Neural cell (in vitro differentiated cells): ENCODE measurements at regions not wholly inside any gene's neighbourhood (a gene's known extent, or its start where the extent isn't known, plus 50 kb on each side); places are given as distances from the start of the nearest gene placed in this dataset.

Source experiments
- CTCF ChIP-seq: fragments of 450-650 bp; IDR thresholded peaks from 2 replicates; pipeline ENCODE4 v1.5.1; 2014; ENCODE audit warnings: antibody characterized with exemption, mild to moderate bottlenecking, moderate library complexity; ENCODE audit not compliant: poor library complexity, severe bottlenecking
- EP300 ChIP-seq: fragments of 450-650 bp; conservative IDR thresholded peaks from 2 replicates; pipeline ENCODE4 v1.6.1; 2014; ENCODE audit warnings: antibody characterized with exemption, mild to moderate bottlenecking, moderate library complexity; ENCODE audit not compliant: poor library complexity, severe bottlenecking
- EZH2 ChIP-seq: fragments of 200-600, 300-800 bp; shearing (Covaris generic), sonication (generic); IDR thresholded peaks from 2 replicates; pipeline ENCODE4 v1.6.1; 2014; ENCODE audit warnings: antibody characterized with exemption, low read length, borderline replicate concordance, mild to moderate bottlenecking; ENCODE audit not compliant: insufficient read depth, poor library complexity, severe bottlenecking
- POLR2AphosphoS5 ChIP-seq: IDR thresholded peaks from 2 replicates; pipeline ENCODE4 v1.6.1; 2012
- TAF1 ChIP-seq: IDR thresholded peaks from 2 replicates; pipeline ENCODE4 v1.6.1; 2012; ENCODE audit warnings: low read depth

- no peak for TF ChIP-seq CTCF
- no peak for TF ChIP-seq EZH2
- TF ChIP-seq TAF1: no peak
- no peak for TF ChIP-seq POLR2AphosphoS5
- TF ChIP-seq EP300: no peak
Measured at GRCh38 chrX:140848800-140849199, 139.2 kb downstream of the LINC00632 start.
